ENCODE measurements at regions not wholly inside any gene's neighbourhood (a gene's known extent, or its start where the extent isn't known, plus 50 kb on each side); places are given as distances from the start of the nearest gene placed in this dataset.

DNA sequence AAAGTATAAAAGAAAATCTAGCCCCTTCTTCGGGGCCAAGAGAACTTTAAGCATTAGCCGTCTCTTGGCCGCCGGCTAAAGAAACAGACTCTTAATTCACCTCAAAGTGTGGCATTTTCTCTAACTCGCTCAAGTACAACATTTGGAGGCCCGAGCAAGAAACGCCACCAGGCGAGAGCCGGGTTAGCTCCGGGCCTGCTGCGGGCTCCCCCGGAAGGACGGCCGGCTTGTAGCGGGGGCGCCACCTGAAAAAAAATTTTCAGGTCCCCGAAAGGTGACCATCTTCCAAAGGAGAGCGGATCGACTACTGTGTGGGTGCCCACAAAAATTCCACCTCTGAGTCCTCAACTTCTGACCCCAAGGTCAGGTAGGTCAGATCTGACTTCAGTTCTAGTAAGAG, 156.0 kb downstream of the DEFB131A start:
- Histone ChIP-seq H3K4me3 (ENCODE audit: low read length) (no peak overlapping the region), H3F3A (ENCODE audit: insufficient read depth, low read length, poor library complexity, severe bottlenecking) (no peaks in the 10 kb centered on the region), H3K27ac (ENCODE audit: low read length) (no peak overlapping the region), H3K9ac (ENCODE audit: low read length) (no peak overlapping the region), H3K79me2 (replicated peaks; ENCODE audit: insufficient read depth, low read length) (no peaks in the 10 kb centered on the region), H4K20me1 (ENCODE audit: insufficient read depth) (no peaks in the 10 kb centered on the region), H3K36me3 (ENCODE audit: insufficient read depth, low read length) (no peaks in the 10 kb centered on the region), H3K4me2 (ENCODE audit: low read length) (no peak overlapping the region), H3K9me2 (ENCODE audit: insufficient read depth, low read length) (no peaks in the 10 kb centered on the region), H3K9me3 (ENCODE audit: low read length) (no peaks in the 10 kb centered on the region), H2AFZ (ENCODE audit: low read depth, low read length) (no peak overlapping the region), H3K27me3 (ENCODE audit: insufficient read depth, low read depth, low read length) (no peaks in the 10 kb centered on the region)
- TF ChIP-seq TAF1 (IDR thresholded peaks at IDR 0.05; ENCODE audit: low read depth) (no peak), RAD21 (conservative IDR thresholded peaks at IDR 0.05) (no peak), EZH2 (IDR thresholded peaks at IDR 0.05; ENCODE audit: borderline replicate concordance, insufficient read depth, low read length, poor library complexity, severe bottlenecking) (no peak), POLR2AphosphoS5 (IDR thresholded peaks at IDR 0.05) (no peak), EP300 (conservative IDR thresholded peaks at IDR 0.05; ENCODE audit: poor library complexity, severe bottlenecking) (no peak), SMC3 (conservative IDR thresholded peaks at IDR 0.05; ENCODE audit: poor library complexity) (no peak), MXI1 (conservative IDR thresholded peaks at IDR 0.05; ENCODE audit: poor library complexity, severe bottlenecking) (no peak), CTCF (IDR thresholded peaks at IDR 0.05; ENCODE audit: poor library complexity, severe bottlenecking) (no peak), REST (IDR thresholded peaks at IDR 0.05; ENCODE audit: borderline replicate concordance) (no peak)

- H3K9me2 ChIP-seq (ENCODE audit: insufficient read depth, low read length): no peaks in the 10 kb centered on the region
- no peak overlapping the region for H2AFZ ChIP-seq (ENCODE audit: low read depth, low read length)
- no peaks in the 10 kb centered on the region for H3K36me3 ChIP-seq (ENCODE audit: insufficient read depth, low read length)
- H3K4me2 ChIP-seq (ENCODE audit: low read length): no peak overlapping the region
- H3K27ac ChIP-seq (ENCODE audit: low read length): no peak overlapping the region
- H3K79me2 ChIP-seq (replicated peaks; ENCODE audit: insufficient read depth, low read length): no peaks in the 10 kb centered on the region
- no peaks in the 10 kb centered on the region for H3F3A ChIP-seq (ENCODE audit: insufficient read depth, low read length, poor library complexity, severe bottlenecking)
- TF ChIP-seq POLR2AphosphoS5 (IDR thresholded peaks at IDR 0.05) (no peak), CTCF (IDR thresholded peaks at IDR 0.05; ENCODE audit: poor library complexity, severe bottlenecking) (no peak), SMC3 (conservative IDR thresholded peaks at IDR 0.05; ENCODE audit: poor library complexity) (no peak), TAF1 (IDR thresholded peaks at IDR 0.05; ENCODE audit: low read depth) (no peak), EZH2 (IDR thresholded peaks at IDR 0.05; ENCODE audit: borderline replicate concordance, insufficient read depth, low read length, poor library complexity, severe bottlenecking) (no peak)
- no peaks in the 10 kb centered on the region for H4K20me1 ChIP-seq (ENCODE audit: insufficient read depth)
- H3K27me3 ChIP-seq (ENCODE audit: insufficient read depth, low read depth, low read length): no peaks in the 10 kb centered on the region
- H3K4me3 ChIP-seq (ENCODE audit: low read length): no peak overlapping the region
- H3K9ac ChIP-seq (ENCODE audit: low read length): no peak overlapping the region
- H3K9me3 ChIP-seq (ENCODE audit: low read length): no peaks in the 10 kb centered on the region
These were observed 158.2 kb downstream of the DEFB131A start for GRCh38 chr4:9602389-9602914.
